ENCODE measurements at regions not wholly inside any gene's neighbourhood (a gene's known extent, or its start where the extent isn't known, plus 50 kb on each side); places are given as distances from the start of the nearest gene placed in this dataset.
"Not testable (repeated sequence)": the region's sequence is repeated elsewhere in the genome, so short reads cannot be mapped to it uniquely, and the experiment has no call there.

DNA sequence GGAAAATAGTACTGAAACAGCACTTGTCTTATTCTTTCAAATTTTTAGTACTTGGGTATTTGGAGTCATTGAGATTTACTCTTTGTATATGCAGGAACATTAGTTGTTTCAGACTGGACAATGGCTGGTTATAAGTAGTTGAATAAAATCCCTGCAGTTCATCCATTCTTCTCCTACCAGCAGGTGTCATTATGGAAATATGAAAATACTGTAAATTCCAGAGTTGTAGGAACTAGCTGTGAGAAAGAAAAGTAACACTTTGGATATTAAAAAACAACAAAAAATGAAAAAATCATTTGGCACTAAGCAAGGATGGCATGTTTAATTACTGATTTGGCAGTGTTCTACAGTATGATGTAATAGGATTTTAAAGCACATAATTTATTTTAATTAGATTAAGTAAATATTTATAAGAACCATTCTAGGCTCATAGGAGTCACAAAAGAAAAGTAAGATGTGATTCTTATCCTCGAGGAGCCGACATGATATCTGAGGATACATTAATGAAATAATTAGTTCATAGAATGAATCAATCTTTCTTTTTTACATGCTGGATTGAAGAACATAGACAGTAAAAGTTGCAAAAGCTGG lies 155.3 kb downstream of the KCNRG start:
- DNase-seq (ENCODE audit: low spot score) = no peak
- intact Hi-C loops (cut with DNase I) = no loop called here

DNA sequence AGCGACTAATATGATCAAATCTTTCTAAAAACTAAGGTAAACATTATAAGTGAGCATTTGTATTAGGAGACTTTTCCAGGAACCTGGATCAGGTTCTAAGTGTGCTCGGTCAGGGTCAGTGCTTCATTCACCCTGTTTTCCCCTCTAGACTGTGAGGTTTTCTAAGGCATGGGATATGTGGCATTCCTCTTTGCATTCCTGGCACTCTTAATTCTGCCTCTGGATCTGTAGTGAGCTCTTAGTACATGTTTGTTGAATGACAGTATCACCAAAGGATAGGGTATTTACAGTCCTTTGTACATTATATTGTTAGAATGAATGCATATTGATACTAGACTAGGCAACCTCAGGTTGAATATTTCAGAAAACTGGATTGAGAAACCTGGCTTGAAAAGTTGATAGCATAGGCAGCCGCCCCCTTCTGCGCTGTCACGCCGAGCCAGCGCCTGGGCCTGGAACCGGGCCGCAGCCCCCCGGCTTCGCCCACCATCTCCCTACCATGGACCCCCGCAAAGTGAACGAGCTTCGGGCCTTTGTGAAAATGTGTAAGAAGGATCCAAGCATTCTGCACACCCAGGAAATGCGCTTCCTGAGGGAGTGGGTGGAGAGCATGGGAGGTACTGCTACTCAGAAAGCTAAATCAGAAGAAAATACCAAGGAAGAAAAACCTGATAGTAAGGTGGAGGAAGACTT lies 156.5 kb downstream of the KCNRG start:
- no peak for DNase-seq (ENCODE audit: low spot score)
- intact Hi-C loops (cut with DNase I) = no loop called here

DNA sequence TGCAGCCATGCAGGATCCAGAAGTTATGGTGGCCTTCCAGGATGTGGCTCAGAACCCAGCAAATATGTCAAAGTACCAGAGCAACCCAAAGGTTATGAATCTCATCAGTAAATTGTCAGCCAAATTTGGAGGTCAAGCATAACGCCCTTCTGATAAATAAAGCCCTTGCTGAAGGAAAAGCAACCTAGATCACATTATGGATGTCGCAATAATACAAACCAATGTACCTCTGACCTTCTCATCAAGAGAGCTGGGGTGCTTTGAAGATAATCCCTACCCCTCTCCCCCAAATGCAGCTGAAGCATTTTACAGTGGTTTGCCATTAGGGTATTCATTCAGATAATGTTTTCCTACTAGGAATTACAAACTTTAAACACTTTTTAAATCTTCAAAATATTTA lies 157.8 kb downstream of the KCNRG start:
- DNase-seq (ENCODE audit: low spot score); intact Hi-C loops (cut with DNase I): not testable (repeated sequence)

DNA sequence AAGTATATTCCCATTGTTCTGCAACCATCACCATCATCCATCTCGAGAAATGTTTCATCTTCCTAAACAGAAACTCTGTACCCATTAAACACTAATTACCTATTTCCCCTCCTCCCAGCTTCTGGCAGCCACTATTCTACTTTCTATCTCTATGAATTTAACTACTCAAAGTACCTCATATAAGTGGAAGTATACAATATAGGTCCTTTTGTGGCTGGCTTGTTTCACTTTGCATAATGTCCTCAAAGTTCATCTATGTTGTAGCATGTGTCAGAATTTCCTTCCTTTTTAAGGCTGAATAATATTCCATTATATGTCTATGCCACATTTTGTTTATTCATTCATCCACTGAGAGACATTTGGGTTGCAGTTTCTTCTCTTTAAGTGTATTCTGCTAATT lies 159.4 kb downstream of the KCNRG start:
- intact Hi-C loops (cut with DNase I) = no loop called here
- no peak for DNase-seq (ENCODE audit: low spot score)

DNA sequence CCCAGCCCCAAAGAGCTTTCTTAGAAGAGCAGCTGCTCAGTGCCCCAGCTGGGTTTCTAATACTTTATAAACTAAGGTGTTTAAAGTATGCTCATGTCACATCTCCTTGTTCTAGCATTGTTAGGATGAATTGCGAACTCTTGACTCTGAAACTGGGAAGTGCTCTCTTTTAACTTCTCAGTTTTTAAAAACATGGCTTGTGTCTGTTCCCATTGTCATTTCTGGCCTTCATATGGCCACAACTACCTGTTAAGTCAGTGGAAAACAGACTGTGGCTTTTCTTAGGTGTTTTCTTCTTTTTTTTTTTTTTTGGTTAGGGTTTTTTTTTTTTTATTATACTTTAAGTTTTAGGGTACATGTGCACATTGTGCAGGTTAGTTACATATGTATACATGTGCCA lies 164.7 kb downstream of the KCNRG start:
- intact Hi-C loops (cut with DNase I) = no loop called here
- DNase-seq (ENCODE audit: low spot score) = no peak

DNA sequence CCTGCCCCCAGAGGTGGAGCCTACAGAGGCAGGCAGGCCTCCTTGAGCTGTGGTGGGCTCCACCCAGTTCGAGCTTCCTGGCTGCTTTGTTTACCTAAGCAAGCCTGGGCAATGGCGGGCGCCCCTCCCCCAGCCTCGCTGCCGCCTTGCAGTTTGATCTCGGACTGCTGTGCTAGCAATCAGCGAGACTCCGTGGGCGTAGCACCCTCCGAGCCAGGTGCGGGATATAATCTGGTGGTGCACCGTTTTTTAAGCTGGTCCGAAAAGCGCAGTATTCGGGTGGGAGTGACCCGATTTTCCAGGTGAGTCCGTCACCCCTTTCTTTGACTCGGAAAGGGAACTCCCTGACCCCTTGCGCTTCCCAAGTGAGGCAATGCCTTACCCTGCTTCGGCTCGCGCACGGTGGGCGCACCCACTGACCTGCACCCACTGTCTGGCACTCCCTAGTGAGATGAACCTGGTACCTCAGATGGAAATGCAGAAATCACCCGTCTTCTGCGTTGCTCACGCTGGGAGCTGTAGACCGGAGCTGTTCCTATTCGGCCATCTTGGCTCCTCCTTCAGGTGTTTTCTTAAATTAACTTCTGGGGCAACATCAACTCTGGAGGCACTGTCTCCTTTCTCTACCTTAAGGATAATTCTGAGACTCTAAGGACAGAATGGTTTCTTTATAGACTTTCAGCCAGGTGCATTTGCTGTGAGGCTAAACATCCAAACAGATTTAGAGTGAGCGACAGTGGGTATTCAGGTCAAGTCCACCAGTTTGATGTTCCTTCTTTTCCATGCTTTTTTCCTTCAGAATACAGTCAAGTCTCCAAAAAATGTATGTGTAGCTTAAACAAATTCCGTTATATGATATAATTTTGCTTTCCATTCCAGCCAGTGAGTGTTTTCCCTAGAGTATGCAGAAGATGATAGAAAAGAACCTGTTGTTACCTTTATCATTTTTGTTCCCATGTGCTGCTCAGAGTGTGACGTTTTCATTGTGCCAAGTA lies 170.8 kb downstream of the KCNRG start:
- DNase-seq (ENCODE audit: low spot score); intact Hi-C loops (cut with DNase I): not testable (repeated sequence)

DNA sequence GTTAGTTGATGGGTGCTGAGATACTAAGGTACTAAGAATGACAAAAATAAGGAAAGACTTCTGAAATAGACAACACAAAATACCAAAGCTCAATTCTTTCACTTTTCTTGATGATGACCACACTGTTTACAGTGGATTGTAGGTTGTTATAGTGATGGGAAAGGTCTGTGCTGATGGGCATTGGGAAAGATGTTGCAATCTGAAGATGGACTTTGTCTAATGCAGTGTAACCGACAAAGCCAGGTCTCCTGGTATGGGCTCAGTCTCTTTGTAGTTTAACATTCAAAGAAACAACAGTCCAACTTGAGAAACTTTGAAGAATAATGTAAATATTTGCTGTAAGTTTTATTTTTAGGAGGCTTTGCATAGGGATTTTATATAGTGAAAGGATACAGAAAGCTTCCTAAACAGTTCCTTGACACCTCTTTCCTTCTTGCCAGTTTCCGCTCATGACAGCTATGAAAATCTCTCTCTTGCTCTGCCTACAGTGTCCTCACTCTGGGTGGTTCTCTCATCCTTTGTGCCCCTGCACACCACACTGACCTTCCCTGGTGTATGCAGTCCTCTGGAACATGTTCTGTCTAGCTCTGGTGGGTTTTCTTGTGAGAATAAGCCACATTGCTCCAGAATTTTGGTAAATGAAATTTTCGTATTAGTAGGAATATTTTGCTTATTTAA lies 172.2 kb downstream of the KCNRG start:
- intact Hi-C loops (cut with DNase I) = no loop called here
- DNase-seq (ENCODE audit: low spot score) = no peak

DNA sequence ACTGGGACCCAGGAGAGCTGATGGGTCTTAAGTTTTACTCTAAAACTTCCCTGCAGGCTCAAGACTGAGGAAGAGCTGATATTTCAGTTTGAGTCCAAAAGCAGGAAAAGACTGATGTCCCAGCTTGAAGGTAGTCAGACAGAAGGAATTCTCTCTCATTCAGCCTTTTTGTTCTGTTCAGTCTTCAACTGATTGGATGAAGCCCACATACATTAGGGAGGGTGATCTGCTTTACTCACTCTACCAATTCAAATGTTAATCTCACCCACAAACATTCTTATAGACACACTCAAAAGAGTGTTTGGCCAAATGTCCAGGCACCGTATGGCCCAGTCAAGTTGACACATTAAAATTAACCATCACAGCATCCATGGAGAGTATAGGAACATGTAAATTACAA lies 173.5 kb downstream of the KCNRG start:
- intact Hi-C loops (cut with DNase I) = no loop called here
- DNase-seq (ENCODE audit: low spot score) = no peak

DNA sequence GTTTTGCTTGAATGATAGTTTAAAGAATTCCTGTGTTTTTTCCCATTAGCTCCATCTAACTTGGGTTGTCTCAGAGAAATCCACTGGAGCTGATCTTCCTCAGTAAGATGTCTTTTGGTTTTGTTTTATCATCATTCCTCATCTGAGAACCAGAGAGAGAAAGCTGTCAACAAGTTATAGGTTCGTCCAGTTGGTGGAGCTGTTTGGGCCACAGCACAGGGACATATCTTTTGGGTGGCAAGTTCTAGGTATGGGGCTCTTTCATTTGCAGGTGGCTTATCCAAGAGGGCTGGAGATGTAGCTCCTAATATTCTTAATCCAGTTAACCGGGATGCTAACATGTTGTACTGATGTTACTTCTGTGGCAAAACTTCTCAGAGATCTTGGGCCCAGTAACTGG lies 174.2 kb downstream of the KCNRG start:
- intact Hi-C loops (cut with DNase I) = no loop called here

DNA sequence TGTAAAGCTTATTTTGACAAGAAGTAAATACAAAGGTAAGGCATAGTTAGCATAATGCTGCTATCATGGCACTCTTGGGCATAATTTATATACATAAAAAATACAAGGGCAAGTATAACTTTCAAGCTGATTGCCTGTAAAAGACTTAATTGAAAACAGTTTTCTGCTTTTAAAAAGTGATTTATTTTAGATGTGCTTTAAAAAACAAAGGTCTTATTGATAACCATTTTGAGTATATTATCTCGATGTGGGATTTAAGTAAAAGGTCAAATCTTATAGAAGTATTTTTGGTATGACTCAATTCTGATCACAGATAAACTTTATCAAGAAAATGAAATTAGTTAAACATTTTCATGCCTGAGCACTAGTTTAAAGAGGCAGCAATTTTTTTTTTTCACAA lies 175.8 kb downstream of the KCNRG start:
- DNase-seq (ENCODE audit: low spot score) = no peak
- intact Hi-C loops (cut with DNase I) = no loop called here

More for the DNA sequence above, 174.2 kb downstream of the KCNRG start:
- no peak for DNase-seq (ENCODE audit: low spot score)

DNA sequence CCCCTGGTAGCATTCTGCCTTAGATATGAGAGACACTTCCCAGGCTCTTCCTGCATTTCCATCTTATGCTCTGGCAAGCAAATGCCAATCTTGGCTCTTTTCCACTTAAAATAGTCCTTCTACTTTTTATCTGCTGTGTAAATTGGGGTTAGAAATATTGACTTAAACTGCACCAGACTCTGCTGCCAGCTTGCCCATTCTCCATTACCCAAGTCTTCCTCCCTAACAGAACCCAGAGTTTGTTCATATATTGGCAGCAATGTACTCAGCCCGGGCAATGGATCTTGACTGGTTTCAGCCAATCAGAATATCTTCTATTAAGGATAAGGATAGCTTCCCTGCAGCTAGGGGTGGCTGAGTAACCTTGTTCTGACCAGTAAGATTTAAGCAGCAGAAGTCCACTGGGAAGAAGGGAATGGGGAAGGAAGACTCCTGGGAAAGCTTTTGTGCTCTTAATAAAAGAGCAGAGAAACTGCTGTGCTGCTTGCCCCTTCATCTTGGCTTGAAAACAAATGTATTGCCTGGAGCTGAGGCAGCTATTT lies 177.1 kb downstream of the KCNRG start:
- DNase-seq (ENCODE audit: low spot score) = no peak
- intact Hi-C loops (cut with DNase I) = no loop called here

DNA sequence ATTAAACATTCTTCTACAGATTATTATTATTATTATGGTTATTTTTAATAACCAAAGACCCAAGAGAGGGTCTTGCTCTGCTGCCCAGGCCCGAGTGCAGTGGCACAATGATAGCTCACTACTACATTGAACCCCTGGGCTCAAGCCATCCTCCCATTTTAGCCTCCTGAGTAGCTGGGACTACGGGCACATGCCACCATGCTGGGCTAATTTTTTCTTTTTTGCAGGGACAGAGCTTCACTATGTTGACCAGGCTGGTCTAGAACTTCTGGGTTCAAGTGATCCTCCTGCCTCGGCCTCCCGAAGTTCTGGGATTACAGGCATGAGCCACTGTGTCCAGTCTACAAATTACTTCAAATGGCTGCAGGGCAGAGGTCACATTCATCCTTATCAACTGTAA lies 179.8 kb downstream of the KCNRG start:
- no peak for DNase-seq (ENCODE audit: low spot score)
- intact Hi-C loops (cut with DNase I) = no loop called here

DNA sequence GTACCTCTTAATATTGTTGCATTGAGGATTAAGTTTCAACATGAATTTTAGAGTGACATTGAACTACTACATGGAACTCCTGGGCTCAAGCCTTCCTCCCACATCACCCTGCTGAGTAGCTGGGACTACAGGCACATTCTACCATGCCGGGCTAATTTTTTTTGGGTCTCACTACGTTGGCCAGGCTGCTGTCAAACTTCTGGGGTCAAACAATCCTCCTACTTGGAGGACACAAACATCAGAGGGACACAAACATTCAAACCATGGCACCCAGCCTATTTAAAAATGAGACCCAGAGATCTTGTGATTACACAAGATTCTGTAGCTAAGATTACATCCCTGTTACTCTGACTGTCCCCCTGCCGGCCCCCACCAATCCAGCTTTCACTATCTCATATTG lies 180.9 kb downstream of the KCNRG start:
- intact Hi-C loops (cut with DNase I) = no loop called here
- DNase-seq (ENCODE audit: low spot score) = no peak

DNA sequence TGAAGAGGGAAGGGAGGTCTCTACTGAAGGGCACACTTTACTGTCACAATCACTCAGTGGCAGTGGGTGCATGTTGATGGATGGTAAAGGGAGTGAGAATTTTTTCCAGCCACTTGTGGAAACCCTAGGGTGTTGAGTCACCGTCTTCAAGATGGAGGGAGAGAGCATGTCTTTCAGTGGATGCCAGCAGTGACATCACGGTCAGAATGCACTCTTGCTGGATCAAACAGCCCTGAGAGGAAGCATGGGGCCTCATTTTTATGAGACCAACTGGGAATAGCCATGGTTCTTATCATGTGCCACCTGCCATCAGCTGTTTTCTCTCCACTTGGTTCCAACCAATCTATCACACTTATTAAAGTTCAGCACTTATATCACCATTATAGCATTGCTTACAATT lies 182.5 kb downstream of the KCNRG start:
- no peak for DNase-seq (ENCODE audit: low spot score)
- intact Hi-C loops (cut with DNase I) = no loop called here

DNA sequence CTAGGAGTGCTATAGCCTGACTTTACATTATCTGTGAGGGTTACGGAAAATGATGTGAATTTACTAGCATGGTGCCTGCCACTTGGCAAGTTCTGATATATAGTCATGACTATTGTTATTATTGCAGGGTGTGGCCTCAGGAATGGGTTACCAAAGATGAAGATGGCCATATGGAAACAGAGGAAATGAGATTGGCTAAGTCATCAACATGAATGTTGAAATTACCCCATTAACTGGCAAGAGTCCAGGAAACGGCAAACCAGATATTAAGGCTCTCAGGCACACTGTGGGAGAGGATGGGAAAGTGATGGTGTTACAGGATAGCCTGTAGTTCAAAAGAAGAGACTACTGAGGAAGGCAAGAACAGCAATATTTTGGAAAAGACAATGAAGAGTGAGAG lies 183.3 kb downstream of the KCNRG start:
- intact Hi-C loops (cut with DNase I) = no loop called here
- DNase-seq (ENCODE audit: low spot score) = no peak

DNA sequence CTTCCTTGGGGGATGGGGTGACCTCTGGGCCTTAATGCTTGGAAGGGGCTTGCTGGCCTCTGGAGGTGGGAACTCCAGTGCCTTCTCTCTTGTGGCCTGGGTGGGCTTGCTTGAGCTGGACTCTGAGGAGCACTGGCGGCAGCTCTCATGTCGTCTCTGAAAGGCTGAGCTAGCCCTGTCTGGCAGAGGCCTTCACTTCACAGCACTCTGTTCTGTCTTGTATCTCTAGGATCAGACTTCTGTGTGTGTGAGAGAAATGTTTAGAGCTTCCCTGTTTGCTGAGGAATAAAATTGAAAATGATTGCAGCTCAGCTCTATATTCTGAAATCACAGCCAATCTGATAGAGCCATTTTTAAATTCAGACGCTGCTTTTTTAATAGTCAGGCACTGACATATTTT lies 185.3 kb downstream of the KCNRG start:
- intact Hi-C loops (cut with DNase I) = no loop called here
- no peak for DNase-seq (ENCODE audit: low spot score)

DNA sequence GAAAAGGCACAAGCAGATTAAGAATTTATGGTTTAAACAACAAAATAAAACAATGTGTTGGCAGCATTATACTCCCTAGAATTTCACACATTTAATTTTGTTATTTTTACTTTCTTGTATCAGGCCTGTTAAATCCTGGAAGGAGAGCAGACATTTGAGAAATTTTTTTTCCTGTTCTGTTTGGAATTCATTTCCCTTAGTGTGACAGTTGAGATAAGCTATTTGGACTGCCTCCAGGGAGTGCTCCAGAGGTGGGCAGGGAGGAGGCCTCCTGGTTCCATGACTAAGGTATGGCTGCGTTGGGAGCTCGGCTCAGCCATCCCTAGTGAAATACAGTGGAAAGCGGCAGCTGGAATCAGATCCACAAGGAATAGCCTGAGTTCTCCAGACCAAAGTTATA lies 185.7 kb downstream of the KCNRG start:
- intact Hi-C loops (cut with DNase I) = no loop called here
- DNase-seq (ENCODE audit: low spot score) = no peak

DNA sequence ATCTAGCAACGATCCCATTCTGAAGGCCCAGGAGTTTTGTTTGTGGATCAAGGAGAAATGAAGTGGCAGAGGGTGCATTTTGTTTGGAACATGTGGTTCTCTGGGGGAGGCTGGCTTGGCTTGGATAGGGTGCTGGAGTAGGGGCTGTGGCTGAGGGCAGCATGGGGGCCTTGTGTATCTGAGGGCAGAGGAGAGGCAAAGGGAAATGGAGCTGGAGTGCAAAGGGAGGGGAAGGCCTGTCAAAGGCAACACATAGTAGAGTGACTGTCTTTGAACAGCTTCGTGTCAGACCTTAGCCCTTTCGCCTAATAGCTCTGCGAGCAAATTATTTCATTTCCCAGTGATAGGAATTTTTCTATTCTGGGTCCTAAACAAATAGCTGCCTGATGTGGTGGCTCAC lies 187.2 kb downstream of the KCNRG start:
- intact Hi-C loops (cut with DNase I) = no loop called here
- no peak for DNase-seq (ENCODE audit: low spot score)

DNA sequence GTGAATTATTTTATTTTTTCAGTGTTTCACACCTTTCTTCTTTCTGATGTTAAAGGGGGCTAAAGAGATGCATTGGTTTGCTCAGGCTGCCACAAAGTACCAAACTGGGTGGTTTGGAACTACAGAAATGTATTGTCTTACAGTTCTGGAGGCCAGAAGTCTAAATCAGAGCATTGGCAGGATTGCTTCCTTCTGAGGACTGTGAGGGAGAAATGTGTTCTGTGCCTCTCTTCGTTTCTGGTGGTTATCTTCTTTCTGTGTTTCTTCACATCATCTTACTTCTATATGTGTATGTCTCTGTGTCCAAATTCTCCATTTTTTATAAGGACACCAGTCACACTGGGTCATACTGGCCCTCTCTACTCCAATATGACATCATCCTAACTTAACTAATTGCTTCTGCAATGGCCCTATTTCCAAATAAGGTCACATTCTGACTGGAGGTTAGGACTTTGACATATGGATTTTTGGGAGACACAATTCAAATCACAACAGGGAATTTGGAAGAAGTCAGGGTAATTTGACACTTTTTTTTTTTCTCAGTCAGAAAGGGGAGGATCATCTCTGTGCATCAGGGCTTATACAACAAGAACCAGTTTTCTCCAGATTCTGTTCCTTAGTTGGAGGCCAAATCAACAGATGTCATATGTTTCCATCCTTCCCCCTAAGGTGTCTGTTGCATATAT lies 188.2 kb downstream of the KCNRG start:
- DNase-seq (ENCODE audit: low spot score) = no peak
- intact Hi-C loops (cut with DNase I) = no loop called here

Measured in posterior vena cava (tissue), 2 donors.